ENCODE measurements at regions not wholly inside any gene's neighbourhood (a gene's known extent, or its start where the extent isn't known, plus 50 kb on each side); places are given as distances from the start of the nearest gene placed in this dataset.

DNA sequence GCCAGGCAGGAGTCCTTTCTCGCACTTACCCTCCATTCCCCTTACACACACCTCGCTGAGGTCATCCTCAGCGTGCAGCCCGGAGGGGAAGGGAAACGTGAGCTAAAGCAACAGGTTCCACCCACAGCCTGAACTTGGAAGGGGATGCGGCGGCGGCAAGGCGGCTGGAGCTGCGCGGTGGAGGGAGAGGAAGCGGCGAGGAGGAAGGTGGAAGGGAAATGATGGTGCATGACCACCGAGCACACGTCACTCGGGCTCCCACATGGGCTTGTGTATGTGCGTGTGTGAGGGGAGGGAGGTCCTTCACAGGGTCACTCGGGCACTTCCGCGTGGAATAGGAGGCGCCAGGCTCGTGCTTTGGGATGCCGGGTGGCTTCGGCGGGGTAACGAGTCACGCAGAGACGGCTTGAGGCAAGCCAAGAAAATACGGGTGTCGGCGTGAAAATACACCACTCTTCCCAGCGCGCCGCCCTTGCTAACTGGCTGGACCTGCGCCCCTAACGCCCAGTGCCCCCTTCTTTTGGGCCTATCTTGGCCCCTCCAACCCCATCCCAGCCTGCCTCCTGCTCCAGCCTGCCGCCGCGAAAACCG is 225.5 kb upstream of the IL12A start:
- TF ChIP-seq, protein P1, sequence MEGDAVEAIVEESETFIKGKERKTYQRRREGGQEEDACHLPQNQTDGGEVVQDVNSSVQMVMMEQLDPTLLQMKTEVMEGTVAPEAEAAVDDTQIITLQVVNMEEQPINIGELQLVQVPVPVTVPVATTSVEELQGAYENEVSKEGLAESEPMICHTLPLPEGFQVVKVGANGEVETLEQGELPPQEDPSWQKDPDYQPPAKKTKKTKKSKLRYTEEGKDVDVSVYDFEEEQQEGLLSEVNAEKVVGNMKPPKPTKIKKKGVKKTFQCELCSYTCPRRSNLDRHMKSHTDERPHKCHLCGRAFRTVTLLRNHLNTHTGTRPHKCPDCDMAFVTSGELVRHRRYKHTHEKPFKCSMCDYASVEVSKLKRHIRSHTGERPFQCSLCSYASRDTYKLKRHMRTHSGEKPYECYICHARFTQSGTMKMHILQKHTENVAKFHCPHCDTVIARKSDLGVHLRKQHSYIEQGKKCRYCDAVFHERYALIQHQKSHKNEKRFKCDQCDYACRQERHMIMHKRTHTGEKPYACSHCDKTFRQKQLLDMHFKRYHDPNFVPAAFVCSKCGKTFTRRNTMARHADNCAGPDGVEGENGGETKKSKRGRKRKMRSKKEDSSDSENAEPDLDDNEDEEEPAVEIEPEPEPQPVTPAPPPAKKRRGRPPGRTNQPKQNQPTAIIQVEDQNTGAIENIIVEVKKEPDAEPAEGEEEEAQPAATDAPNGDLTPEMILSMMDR (IDR thresholded peaks at IDR 0.05): no peak
- TF ChIP-seq POLR2A (IDR thresholded peaks at IDR 0.05): peak in 2 of 4 donors; percentile 67 to 85
- Histone ChIP-seq H3K9me3 (no peaks in the 10 kb centered on the region), H3K4me3 (peak overlapping the region; percentile 63 to 83 (median 69)), H3K36me3 (no peaks in the 10 kb centered on the region), H3K27me3 (peaks cover 0 to 47% (median 0%) of the 10 kb centered on the region in 4 donors), H3K4me1 (peaks cover 10 to 61% (median 18%) of the 10 kb centered on the region in 3 donors), H3K27ac (peak overlapping the region; percentile 91 to 96 (median 92))
- WGBS, 2 donors: 0 to 2% methylated on average over 8 to 29 of the region's 40 CpGs
- intact Hi-C loops (cut with DNase I): no loop called here
- DNase-seq: peak; percentile 1

DNA sequence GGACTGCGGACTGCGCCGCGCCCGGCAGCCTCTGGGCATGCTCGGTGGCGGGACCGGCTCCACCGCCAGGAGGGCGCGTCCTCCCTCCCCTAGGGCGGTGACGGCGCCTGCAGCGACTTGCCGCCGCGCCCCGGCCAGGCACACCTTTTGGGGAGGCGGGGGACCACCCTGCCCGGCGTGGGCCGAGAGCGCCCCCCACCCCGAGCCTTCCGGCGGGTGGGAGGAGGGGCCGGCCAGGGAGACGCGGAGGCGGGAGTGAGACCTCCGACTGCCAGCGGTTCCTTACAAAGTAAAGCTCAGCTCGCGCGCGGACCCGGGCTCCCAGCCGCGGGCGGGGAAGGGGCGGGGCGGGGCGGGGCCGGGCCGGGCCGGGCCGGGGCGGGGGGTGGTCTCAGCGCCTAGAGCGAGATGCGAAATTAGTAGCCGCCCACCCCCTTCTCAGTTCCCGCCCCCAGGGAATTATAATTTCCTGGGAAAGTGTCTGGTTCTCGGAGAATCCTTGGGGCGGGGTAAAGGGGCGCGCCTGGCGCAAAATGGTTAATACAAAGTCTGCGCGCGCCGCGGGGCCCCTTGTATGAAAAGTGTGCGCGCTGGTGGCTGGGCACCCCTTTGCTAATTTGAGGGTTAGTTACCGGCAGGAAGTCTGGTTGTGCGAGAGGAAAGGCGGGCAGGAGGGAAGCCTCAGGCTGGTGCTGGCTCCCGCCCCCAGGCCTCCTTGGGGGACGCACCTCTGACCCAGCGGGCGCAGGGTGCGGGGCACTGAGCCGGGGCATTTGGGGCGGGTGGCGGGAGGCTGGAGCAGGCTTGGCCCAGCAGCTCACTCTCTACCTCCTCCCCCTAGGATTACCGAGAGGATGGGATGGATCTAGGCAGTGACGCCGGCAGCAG is 224.8 kb upstream of the IL12A start:
- peaks cover 10 to 64% (median 18%) of the 10 kb centered on the region in 3 donors for H3K4me1 ChIP-seq
- H3K27ac ChIP-seq: peak overlapping the region; percentile 91 to 96 (median 92)
- no peaks in the 10 kb centered on the region for H3K36me3 ChIP-seq
- peak overlapping the region; percentile 63 to 83 (median 69) for H3K4me3 ChIP-seq
- intact Hi-C loops (cut with DNase I): no loop called here
- peak in 2 of 4 donors; percentile 51 to 60 for TF ChIP-seq POLR2A (IDR thresholded peaks at IDR 0.05)
- TF ChIP-seq, protein P1 (IDR thresholded peaks at IDR 0.05): peak in 5 of 6 experiments; percentile 17 to 61 (median 48)
- H3K27me3 ChIP-seq: peaks cover 0 to 51% (median 0%) of the 10 kb centered on the region in 4 donors
- no peak for DNase-seq
- 0% methylated on average over 1 of the region's 80 CpGs; no CpG with 5 or more reads in 1 of the 2 donors for WGBS, 2 donors
- H3K9me3 ChIP-seq: no peaks in the 10 kb centered on the region

DNA sequence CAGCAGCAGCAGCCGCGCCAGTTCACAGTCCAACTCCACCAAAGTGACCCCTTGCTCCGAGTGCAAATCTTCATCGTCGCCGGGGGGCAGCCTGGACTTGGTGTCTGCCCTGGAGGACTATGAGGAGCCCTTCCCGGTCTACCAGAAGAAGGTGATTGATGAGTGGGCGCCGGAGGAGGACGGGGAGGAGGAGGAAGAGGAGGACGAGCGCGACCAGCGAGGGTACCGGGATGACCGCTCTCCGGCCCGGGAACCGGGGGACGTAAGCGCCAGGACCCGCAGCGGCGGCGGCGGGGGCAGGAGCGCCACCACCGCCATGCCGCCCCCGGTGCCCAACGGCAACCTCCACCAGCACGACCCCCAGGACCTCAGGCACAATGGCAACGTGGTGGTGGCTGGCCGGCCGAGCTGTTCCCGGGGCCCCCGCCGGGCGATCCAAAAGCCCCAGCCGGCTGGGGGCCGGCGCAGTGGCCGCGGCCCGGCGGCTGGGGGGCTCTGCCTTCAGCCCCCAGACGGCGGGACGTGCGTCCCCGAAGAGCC is 224.1 kb upstream of the IL12A start:
- Histone ChIP-seq H3K27me3 (peaks cover 0 to 53% (median 0%) of the 10 kb centered on the region in 4 donors), H3K36me3 (no peaks in the 10 kb centered on the region), H3K4me3 (peak overlapping the region; percentile 63 to 83 (median 69)), H3K27ac (peak overlapping the region; percentile 91 to 96 (median 92)), H3K9me3 (no peaks in the 10 kb centered on the region), H3K4me1 (peaks cover 10 to 65% (median 18%) of the 10 kb centered on the region in 3 donors)
- WGBS, 2 donors: 0% methylated on average over 1 to 34 of the region's 51 CpGs
- TF ChIP-seq, protein P1 (IDR thresholded peaks at IDR 0.05): no peak
- no peak for TF ChIP-seq POLR2A (IDR thresholded peaks at IDR 0.05)
- intact Hi-C loops (cut with DNase I): no loop called here
- DNase-seq: no peak

DNA sequence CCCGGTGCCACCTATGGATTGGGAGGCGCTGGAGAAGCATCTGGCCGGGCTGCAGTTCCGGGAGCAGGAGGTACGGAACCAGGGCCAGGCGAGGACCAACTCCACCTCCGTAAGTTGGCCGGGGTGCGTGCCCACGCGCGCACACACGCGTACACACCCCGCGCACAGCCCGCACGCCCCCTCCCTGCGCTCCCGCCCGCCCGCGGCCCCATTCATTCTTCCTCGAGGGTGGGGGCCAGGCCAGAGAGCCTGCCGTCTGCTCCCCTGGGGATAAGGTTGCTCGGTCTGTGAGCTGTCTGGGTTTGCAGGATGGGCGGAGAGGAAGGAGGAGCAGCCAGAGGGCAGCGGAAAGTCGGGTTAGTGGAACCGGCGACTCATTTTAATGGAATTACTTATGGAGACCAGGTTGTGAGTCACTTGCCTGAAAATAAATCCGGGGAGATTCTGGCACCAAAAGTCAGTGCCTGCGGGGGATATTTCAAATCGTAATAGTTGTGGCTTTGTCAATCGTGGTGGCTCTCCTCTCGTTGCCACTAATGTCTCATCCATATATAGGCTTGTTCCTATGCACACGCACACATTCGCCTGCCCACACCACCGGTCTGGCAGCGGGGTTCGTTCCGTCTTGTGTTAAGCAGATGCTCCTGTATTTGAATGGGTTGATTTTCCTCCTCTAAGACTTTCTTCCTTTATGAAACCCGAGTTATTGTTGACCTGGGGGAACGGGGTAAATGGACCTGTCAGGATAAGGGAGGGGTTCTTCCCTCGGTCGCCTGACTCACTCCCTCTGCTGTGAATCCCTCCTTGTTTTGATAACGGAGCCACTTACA is 223.4 kb upstream of the IL12A start:
- Histone ChIP-seq H3K4me1 (peaks cover 10 to 67% (median 18%) of the 10 kb centered on the region in 3 donors), H3K36me3 (no peaks in the 10 kb centered on the region), H3K27ac (peak overlapping the region; percentile 91 to 96 (median 92)), H3K27me3 (peaks cover 0 to 53% (median 0%) of the 10 kb centered on the region in 4 donors), H3K4me3 (peak overlapping the region; percentile 63 to 83 (median 69)), H3K9me3 (no peaks in the 10 kb centered on the region)
- DNase-seq: no peak
- TF ChIP-seq, protein P1 (IDR thresholded peaks at IDR 0.05): no peak
- peak in 2 of 4 donors; percentile 34 to 39 for TF ChIP-seq POLR2A (IDR thresholded peaks at IDR 0.05)
- intact Hi-C loops (cut with DNase I): no loop called here
- WGBS, 2 donors: 0 to 1% methylated on average over 16 to 44 of the region's 47 CpGs
